ENCODE measurements at regions not wholly inside any gene's neighbourhood (a gene's known extent, or its start where the extent isn't known, plus 50 kb on each side); places are given as distances from the start of the nearest gene placed in this dataset.

GRCh38 chr14:100454437-100454836 lies 131.3 kb downstream of the SLC25A47 start:
- no peak overlapping the region for H3K27ac ChIP-seq (ENCODE audit: low read depth in 2 of 2, low read length in 2 of 2)
- no peaks in the 10 kb centered on the region for H3K9me3 ChIP-seq (ENCODE audit: control insufficient read depth in 2 of 2, low read length in 2 of 2)
- H3K27me3 ChIP-seq (ENCODE audit: control insufficient read depth in 2 of 2, insufficient read depth in 2 of 2, low read length in 2 of 2), result no peaks in the 10 kb centered on the region

GRCh38 chr14:100463937-100464336 lies 123.3 kb downstream of the BEGAIN start:
- H3K9me3 ChIP-seq (ENCODE audit: control insufficient read depth in 2 of 2, low read length in 2 of 2), result no peaks in the 10 kb centered on the region
- no peaks in the 10 kb centered on the region for H3K36me3 ChIP-seq (ENCODE audit: control insufficient read depth in 2 of 2, insufficient read depth in 2 of 2, low read length in 2 of 2)
- H3K27ac ChIP-seq (ENCODE audit: low read depth in 2 of 2, low read length in 2 of 2), result no peak overlapping the region
- H3K9ac ChIP-seq (ENCODE audit: low read depth in 1 of 2, low read length in 2 of 2), result no peak overlapping the region
- H3K4me1 ChIP-seq (ENCODE audit: control insufficient read depth in 2 of 2, insufficient read depth in 2 of 2, low read length in 2 of 2), result no peaks in the 10 kb centered on the region
- no peak overlapping the region for H3K4me3 ChIP-seq (ENCODE audit: low read length in 2 of 2)
- H3K27me3 ChIP-seq (ENCODE audit: control insufficient read depth in 2 of 2, insufficient read depth in 2 of 2, low read length in 2 of 2), result no peaks in the 10 kb centered on the region

More at GRCh38 chr14:100454437-100454836, 131.3 kb downstream of the SLC25A47 start:
- no peaks in the 10 kb centered on the region for H3K36me3 ChIP-seq (ENCODE audit: control insufficient read depth in 2 of 2, insufficient read depth in 2 of 2, low read length in 2 of 2)
- no peaks in the 10 kb centered on the region for H3K4me1 ChIP-seq (ENCODE audit: control insufficient read depth in 2 of 2, insufficient read depth in 2 of 2, low read length in 2 of 2)
- no peak overlapping the region for H3K4me3 ChIP-seq (ENCODE audit: low read length in 2 of 2)
- H3K9ac ChIP-seq (ENCODE audit: low read depth in 1 of 2, low read length in 2 of 2), result no peak overlapping the region

DNA sequence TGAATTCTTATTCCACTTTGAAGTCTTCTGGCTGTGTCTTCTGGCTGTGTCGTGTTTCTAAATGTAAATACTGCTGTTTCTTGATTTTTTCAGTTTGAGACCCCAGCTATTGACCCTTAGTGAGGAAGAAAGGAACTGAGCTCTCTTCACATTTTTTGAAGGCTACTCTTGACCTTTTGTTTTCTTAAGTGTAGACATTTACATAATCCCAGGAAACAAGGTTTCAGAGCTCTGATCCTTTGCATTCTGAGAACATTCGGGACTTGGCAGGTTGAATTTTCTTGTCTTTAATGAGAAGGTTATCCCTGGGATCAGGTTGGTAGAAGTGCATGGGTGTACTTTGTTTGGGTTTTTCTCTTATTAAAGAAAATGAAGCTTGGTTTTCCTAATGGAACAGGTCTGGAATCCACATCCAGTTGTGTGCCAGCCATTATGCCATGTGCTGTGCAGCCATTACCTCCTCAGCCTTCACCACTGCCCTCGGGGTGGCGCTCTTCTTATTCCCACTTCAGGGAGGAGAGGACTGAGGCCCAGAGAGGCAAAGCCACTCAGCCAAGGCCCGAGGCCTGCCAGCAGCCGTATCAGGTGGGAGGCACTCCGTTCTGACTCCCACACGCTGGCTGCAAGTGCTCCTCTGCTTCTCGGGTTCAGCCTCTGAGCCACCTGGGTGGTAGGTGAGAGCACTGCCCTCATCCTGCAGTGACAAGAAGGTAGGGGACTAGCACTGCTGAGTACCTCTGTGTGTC lies 120.9 kb downstream of the BEGAIN start:
- no peaks in the 10 kb centered on the region for H3K4me1 ChIP-seq (ENCODE audit: control insufficient read depth in 2 of 2, insufficient read depth in 2 of 2, low read length in 2 of 2)

DNA sequence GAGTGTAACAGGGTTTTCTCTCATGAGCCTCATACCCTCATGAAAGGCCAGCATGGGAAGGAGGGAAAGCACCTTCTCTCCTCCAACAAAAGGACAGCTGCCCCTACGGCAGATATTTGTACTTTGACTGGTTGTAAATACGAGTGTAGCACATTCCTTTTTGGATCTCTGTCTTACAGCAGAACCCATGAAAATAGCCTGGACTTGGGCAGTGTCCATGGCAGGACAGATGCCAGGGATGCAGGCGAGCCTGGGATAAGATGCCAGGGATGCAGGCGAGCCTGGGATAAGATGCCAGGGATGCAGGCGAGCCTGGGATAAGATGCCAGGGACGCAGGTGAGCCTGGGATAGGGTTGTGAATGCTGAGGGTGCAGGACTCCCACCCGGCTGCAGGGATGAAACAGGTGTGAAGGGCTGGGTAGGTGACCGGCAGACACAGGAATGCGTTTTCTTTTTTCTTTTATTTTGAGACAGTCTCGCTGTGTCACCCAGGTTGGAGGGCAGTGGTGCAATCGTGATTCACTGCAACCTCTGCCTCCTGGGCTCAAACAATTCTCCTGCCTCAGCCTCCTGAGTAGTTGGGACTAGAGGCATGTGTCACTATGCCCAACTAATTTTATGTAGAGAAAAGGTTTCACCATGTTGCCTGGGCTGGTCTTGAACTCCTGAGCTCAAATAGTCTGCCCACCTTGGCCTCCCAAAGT lies 120.0 kb downstream of the BEGAIN start:
- no peak overlapping the region for H3K27ac ChIP-seq (ENCODE audit: low read depth in 2 of 2, low read length in 2 of 2)
- no peak overlapping the region for H3K4me3 ChIP-seq (ENCODE audit: low read length in 2 of 2)
- H3K4me1 ChIP-seq (ENCODE audit: control insufficient read depth in 2 of 2, insufficient read depth in 2 of 2, low read length in 2 of 2), result no peaks in the 10 kb centered on the region
- H3K36me3 ChIP-seq (ENCODE audit: control insufficient read depth in 2 of 2, insufficient read depth in 2 of 2, low read length in 2 of 2), result peaks cover 0 to 8% of the 10 kb centered on the region in 2 donors
- no peaks in the 10 kb centered on the region for H3K9me3 ChIP-seq (ENCODE audit: control insufficient read depth in 2 of 2, low read length in 2 of 2)
- no peaks in the 10 kb centered on the region for H3K27me3 ChIP-seq (ENCODE audit: control insufficient read depth in 2 of 2, insufficient read depth in 2 of 2, low read length in 2 of 2)
- H3K9ac ChIP-seq (ENCODE audit: low read depth in 1 of 2, low read length in 2 of 2), result no peak overlapping the region

More for the DNA sequence above, 120.9 kb downstream of the BEGAIN start:
- no peak overlapping the region for H3K9ac ChIP-seq (ENCODE audit: low read depth in 1 of 2, low read length in 2 of 2)
- H3K9me3 ChIP-seq (ENCODE audit: control insufficient read depth in 2 of 2, low read length in 2 of 2), result no peaks in the 10 kb centered on the region
- H3K27ac ChIP-seq (ENCODE audit: low read depth in 2 of 2, low read length in 2 of 2), result no peak overlapping the region
- no peaks in the 10 kb centered on the region for H3K27me3 ChIP-seq (ENCODE audit: control insufficient read depth in 2 of 2, insufficient read depth in 2 of 2, low read length in 2 of 2)
- no peak overlapping the region for H3K4me3 ChIP-seq (ENCODE audit: low read length in 2 of 2)
- peaks cover 0 to 8% of the 10 kb centered on the region in 2 donors for H3K36me3 ChIP-seq (ENCODE audit: control insufficient read depth in 2 of 2, insufficient read depth in 2 of 2, low read length in 2 of 2)

DNA sequence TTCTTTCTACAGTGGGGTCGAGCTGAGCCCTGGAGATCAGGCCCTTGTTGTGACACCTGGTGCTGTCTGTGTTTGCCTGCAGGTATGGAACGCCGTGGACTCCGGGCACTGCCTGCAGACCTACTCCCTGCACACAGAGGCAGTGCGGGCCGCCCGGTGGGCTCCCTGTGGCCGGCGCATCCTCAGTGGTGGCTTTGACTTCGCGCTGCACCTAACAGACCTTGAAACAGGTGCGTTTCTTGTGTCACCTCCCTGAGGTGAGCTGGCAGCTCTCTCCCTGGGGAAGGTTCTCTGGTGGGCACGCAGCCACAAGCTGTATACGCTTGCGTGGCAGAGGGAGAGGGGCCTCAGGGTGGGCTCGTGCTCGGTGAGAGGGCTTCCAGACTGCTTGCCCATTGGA lies 119.3 kb downstream of the BEGAIN start:
- no peaks in the 10 kb centered on the region for H3K9me3 ChIP-seq (ENCODE audit: control insufficient read depth in 2 of 2, low read length in 2 of 2)
- no peaks in the 10 kb centered on the region for H3K27me3 ChIP-seq (ENCODE audit: control insufficient read depth in 2 of 2, insufficient read depth in 2 of 2, low read length in 2 of 2)
- no peak overlapping the region for H3K27ac ChIP-seq (ENCODE audit: low read depth in 2 of 2, low read length in 2 of 2)
- H3K4me3 ChIP-seq (ENCODE audit: low read length in 2 of 2), result no peak overlapping the region
- H3K36me3 ChIP-seq (ENCODE audit: control insufficient read depth in 2 of 2, insufficient read depth in 2 of 2, low read length in 2 of 2), result peaks cover 0 to 8% of the 10 kb centered on the region in 2 donors
- no peaks in the 10 kb centered on the region for H3K4me1 ChIP-seq (ENCODE audit: control insufficient read depth in 2 of 2, insufficient read depth in 2 of 2, low read length in 2 of 2)
- no peak overlapping the region for H3K9ac ChIP-seq (ENCODE audit: low read depth in 1 of 2, low read length in 2 of 2)

GRCh38 chr14:100468557-100468956 lies 118.7 kb downstream of the BEGAIN start:
- H3K9me3 ChIP-seq (ENCODE audit: control insufficient read depth in 2 of 2, low read length in 2 of 2), result no peaks in the 10 kb centered on the region
- H3K4me1 ChIP-seq (ENCODE audit: control insufficient read depth in 2 of 2, insufficient read depth in 2 of 2, low read length in 2 of 2), result no peaks in the 10 kb centered on the region
- no peak overlapping the region for H3K27ac ChIP-seq (ENCODE audit: low read depth in 2 of 2, low read length in 2 of 2)
- no peaks in the 10 kb centered on the region for H3K27me3 ChIP-seq (ENCODE audit: control insufficient read depth in 2 of 2, insufficient read depth in 2 of 2, low read length in 2 of 2)
- H3K4me3 ChIP-seq (ENCODE audit: low read length in 2 of 2), result no peak overlapping the region
- peaks cover 0 to 8% of the 10 kb centered on the region in 2 donors for H3K36me3 ChIP-seq (ENCODE audit: control insufficient read depth in 2 of 2, insufficient read depth in 2 of 2, low read length in 2 of 2)
- no peak overlapping the region for H3K9ac ChIP-seq (ENCODE audit: low read depth in 1 of 2, low read length in 2 of 2)

GRCh38 chr14:100469632-100470522 lies 117.3 kb downstream of the BEGAIN start:
- H3K4me1 ChIP-seq (ENCODE audit: control insufficient read depth in 2 of 2, insufficient read depth in 2 of 2, low read length in 2 of 2), result no peaks in the 10 kb centered on the region
- H3K4me3 ChIP-seq (ENCODE audit: low read length in 2 of 2), result no peak overlapping the region
- no peaks in the 10 kb centered on the region for H3K27me3 ChIP-seq (ENCODE audit: control insufficient read depth in 2 of 2, insufficient read depth in 2 of 2, low read length in 2 of 2)
- no peak overlapping the region for H3K27ac ChIP-seq (ENCODE audit: low read depth in 2 of 2, low read length in 2 of 2)
- H3K36me3 ChIP-seq (ENCODE audit: control insufficient read depth in 2 of 2, insufficient read depth in 2 of 2, low read length in 2 of 2), result peaks cover 0 to 8% of the 10 kb centered on the region in 2 donors
- H3K9me3 ChIP-seq (ENCODE audit: control insufficient read depth in 2 of 2, low read length in 2 of 2), result no peaks in the 10 kb centered on the region
- no peak overlapping the region for H3K9ac ChIP-seq (ENCODE audit: low read depth in 1 of 2, low read length in 2 of 2)

DNA sequence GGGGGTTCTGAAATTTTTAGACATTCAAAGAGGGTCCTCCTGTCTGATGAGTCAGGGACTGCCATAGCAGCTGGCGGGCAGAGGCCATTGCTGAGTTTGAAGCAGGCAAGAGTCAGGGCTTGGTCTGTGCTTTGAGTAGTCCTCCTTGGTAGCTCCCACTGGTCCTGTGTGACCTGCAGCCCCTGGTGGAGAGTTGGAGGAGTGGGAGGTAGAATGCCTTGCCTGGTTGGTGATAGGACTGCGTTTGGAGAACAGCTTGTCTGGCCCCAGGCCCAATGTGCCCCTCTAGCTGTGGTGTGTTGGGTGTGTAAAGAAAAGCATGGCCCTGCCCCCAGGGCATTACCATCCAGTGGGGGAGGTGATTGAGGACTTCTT lies 116.7 kb downstream of the BEGAIN start:
- Histone ChIP-seq H3K9me3 (ENCODE audit: control insufficient read depth in 2 of 2, low read length in 2 of 2) (no peaks in the 10 kb centered on the region), H3K27me3 (ENCODE audit: control insufficient read depth in 2 of 2, insufficient read depth in 2 of 2, low read length in 2 of 2) (no peaks in the 10 kb centered on the region), H3K4me3 (ENCODE audit: low read length in 2 of 2) (no peak overlapping the region), H3K27ac (ENCODE audit: low read depth in 2 of 2, low read length in 2 of 2) (no peak overlapping the region), H3K36me3 (ENCODE audit: control insufficient read depth in 2 of 2, insufficient read depth in 2 of 2, low read length in 2 of 2) (peaks cover 0 to 8% of the 10 kb centered on the region in 2 donors), H3K9ac (ENCODE audit: low read depth in 1 of 2, low read length in 2 of 2) (no peak overlapping the region), H3K4me1 (ENCODE audit: control insufficient read depth in 2 of 2, insufficient read depth in 2 of 2, low read length in 2 of 2) (no peaks in the 10 kb centered on the region)

DNA sequence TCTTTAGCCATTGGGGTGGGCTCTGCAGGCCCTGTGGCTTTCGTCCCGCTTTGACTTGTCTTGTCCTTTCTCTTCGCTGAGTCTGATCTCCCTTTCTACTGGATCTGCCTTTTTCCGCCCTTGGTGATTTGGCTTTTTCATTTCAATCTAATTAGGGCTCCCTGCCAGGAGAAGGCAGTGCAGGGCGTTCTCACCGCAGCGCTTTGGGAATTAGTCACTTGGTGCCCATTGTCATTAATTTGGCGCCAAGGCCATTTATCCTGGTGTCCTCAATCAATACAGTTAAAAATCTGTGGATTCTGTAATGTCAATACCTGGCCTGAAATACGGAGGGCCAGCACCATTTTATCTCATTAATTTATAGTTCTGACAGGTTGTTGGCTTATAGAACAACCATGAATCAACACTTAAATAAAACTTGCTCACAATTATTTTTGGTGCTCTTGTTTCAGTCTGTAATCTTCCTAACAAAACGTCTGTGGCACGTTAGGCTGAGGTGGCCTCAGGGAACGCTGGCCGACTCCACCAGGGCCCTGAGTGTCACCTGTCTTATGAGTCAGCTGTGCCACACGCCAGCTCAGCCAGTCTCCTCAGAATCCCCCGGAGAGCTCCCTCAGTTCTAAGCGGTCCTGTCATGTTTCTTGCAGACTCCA lies 115.7 kb downstream of the BEGAIN start:
- Histone ChIP-seq H3K9me3 (ENCODE audit: control insufficient read depth in 2 of 2, low read length in 2 of 2) (no peaks in the 10 kb centered on the region), H3K27me3 (ENCODE audit: control insufficient read depth in 2 of 2, insufficient read depth in 2 of 2, low read length in 2 of 2) (no peaks in the 10 kb centered on the region), H3K4me1 (ENCODE audit: control insufficient read depth in 2 of 2, insufficient read depth in 2 of 2, low read length in 2 of 2) (peaks cover 0 to 4% of the 10 kb centered on the region in 2 donors), H3K9ac (ENCODE audit: low read depth in 1 of 2, low read length in 2 of 2) (no peak overlapping the region), H3K4me3 (ENCODE audit: low read length in 2 of 2) (no peak overlapping the region), H3K27ac (ENCODE audit: low read depth in 2 of 2, low read length in 2 of 2) (no peak overlapping the region), H3K36me3 (ENCODE audit: control insufficient read depth in 2 of 2, insufficient read depth in 2 of 2, low read length in 2 of 2) (peaks cover 0 to 8% of the 10 kb centered on the region in 2 donors)

Data from mucosa of rectum (tissue), 2 donors.